GM18907 (cell line): ENCODE measurements at regions not wholly inside any gene's neighbourhood (a gene's known extent, or its start where the extent isn't known, plus 50 kb on each side); places are given as distances from the start of the nearest gene placed in this dataset.

Experiments
- ATAC-seq: cut with Tn5 transposase; IDR thresholded peaks from one replicate; pipeline ENCODE4 v1.9.1; 2021; ENCODE audit warnings: mild to moderate bottlenecking, moderate library complexity; ENCODE audit not compliant: unreplicated experiment

GRCh38 chr21:39056636-39057035 lies 126.6 kb downstream of the PSMG1 start:
- no peak for ATAC-seq

- ATAC-seq, result no peak
Observed at GRCh38 chr21:39055167-39055767, 128.0 kb downstream of the PSMG1 start.

GRCh38 chr21:39054066-39054465 lies 129.2 kb downstream of the PSMG1 start:
- no peak for ATAC-seq

- no peak for ATAC-seq
Observed at GRCh38 chr21:39053126-39053525, 130.1 kb downstream of the PSMG1 start.

GRCh38 chr21:39052718-39053117 lies 130.5 kb downstream of the PSMG1 start:
- ATAC-seq, result no peak

GRCh38 chr21:39051588-39051949 lies 131.7 kb downstream of the PSMG1 start:
- no peak for ATAC-seq

GRCh38 chr21:39050841-39051587 lies 132.2 kb downstream of the PSMG1 start:
- no peak for ATAC-seq

GRCh38 chr21:39048574-39048973 lies 134.7 kb downstream of the PSMG1 start:
- ATAC-seq, result no peak

GRCh38 chr21:39048064-39048463 lies 135.2 kb downstream of the PSMG1 start:
- no peak for ATAC-seq

GRCh38 chr21:39047046-39047445 lies 136.2 kb downstream of the PSMG1 start:
- ATAC-seq, result no peak

GRCh38 chr21:39046236-39046916 lies 136.9 kb downstream of the PSMG1 start:
- no peak for ATAC-seq

- no peak for ATAC-seq
Observed at GRCh38 chr21:39041816-39042215, 141.4 kb downstream of the PSMG1 start.

GRCh38 chr21:39040494-39041110 lies 142.6 kb downstream of the PSMG1 start:
- no peak for ATAC-seq

GRCh38 chr21:39037807-39038405 lies 145.3 kb downstream of the PSMG1 start:
- no peak for ATAC-seq

- ATAC-seq, result no peak
Observed at GRCh38 chr21:39036581-39036980, 146.7 kb downstream of the PSMG1 start.

- no peak for ATAC-seq
Observed at GRCh38 chr21:39034590-39035536, 148.4 kb downstream of the PSMG1 start.

- no peak for ATAC-seq
Observed at GRCh38 chr21:39033878-39034589, 149.2 kb downstream of the PSMG1 start.

- ATAC-seq, result no peak
Observed at GRCh38 chr21:39029900-39030884, 153.1 kb downstream of the PSMG1 start.
